ENCODE measurements at regions not wholly inside any gene's neighbourhood (a gene's known extent, or its start where the extent isn't known, plus 50 kb on each side); places are given as distances from the start of the nearest gene placed in this dataset.
"Not testable (repeated sequence)": the region's sequence is repeated elsewhere in the genome, so short reads cannot be mapped to it uniquely, and the experiment has no call there.

- not testable (repeated sequence) for H3K27me3 ChIP-seq (ENCODE audit: control insufficient read depth in 3 of 3, insufficient read depth in 3 of 3, low read length in 2 of 3); H3K9ac ChIP-seq (ENCODE audit: insufficient read depth in 1 of 2, low read length in 2 of 2); H3K4me3 ChIP-seq; ATAC-seq (ENCODE audit: insufficient read depth, low FRiP score); DNase-seq; H3K27ac ChIP-seq (ENCODE audit: low read depth in 1 of 2, low read length in 1 of 2); H3K9me3 ChIP-seq (ENCODE audit: control insufficient read depth in 4 of 4, insufficient read depth in 3 of 4, low read length in 3 of 4); H3K36me3 ChIP-seq (ENCODE audit: control insufficient read depth in 4 of 4, insufficient read depth in 4 of 4, low read length in 4 of 4); H3K4me1 ChIP-seq (ENCODE audit: control insufficient read depth in 5 of 5, insufficient read depth in 5 of 5, low read length in 5 of 5)
- no CpG with 5 or more reads among the region's 33 CpGs for WGBS, 2 donors
Measured at GRCh38 chr21:5013455-5014304, 5507.7 kb upstream of the TPTE start.

- not testable (repeated sequence) for DNase-seq; H3K9ac ChIP-seq (ENCODE audit: insufficient read depth in 1 of 2, low read length in 2 of 2); ATAC-seq (ENCODE audit: insufficient read depth, low FRiP score)
Measured at GRCh38 chr21:5015187-5015586, 5506.2 kb upstream of the TPTE start.

GRCh38 chr21:5019120-5019519, 5502.3 kb upstream of the TPTE start:
- DNase-seq; H3K4me1 ChIP-seq (ENCODE audit: control insufficient read depth in 5 of 5, insufficient read depth in 5 of 5, low read length in 5 of 5); H3K9ac ChIP-seq (ENCODE audit: insufficient read depth in 1 of 2, low read length in 2 of 2); ATAC-seq (ENCODE audit: insufficient read depth, low FRiP score); H3K36me3 ChIP-seq (ENCODE audit: control insufficient read depth in 4 of 4, insufficient read depth in 4 of 4, low read length in 4 of 4); H3K27ac ChIP-seq (ENCODE audit: low read depth in 1 of 2, low read length in 1 of 2); H3K4me3 ChIP-seq; H3K27me3 ChIP-seq (ENCODE audit: control insufficient read depth in 3 of 3, insufficient read depth in 3 of 3, low read length in 2 of 3); H3K9me3 ChIP-seq (ENCODE audit: control insufficient read depth in 4 of 4, insufficient read depth in 3 of 4, low read length in 3 of 4): not testable (repeated sequence)
- no CpG with 5 or more reads among the region's 15 CpGs for WGBS, 2 donors

More at GRCh38 chr21:5015187-5015586, 5506.2 kb upstream of the TPTE start:
- WGBS, 2 donors = no CpG with 5 or more reads among the region's 17 CpGs
- H3K4me1 ChIP-seq (ENCODE audit: control insufficient read depth in 5 of 5, insufficient read depth in 5 of 5, low read length in 5 of 5); H3K27ac ChIP-seq (ENCODE audit: low read depth in 1 of 2, low read length in 1 of 2); H3K9me3 ChIP-seq (ENCODE audit: control insufficient read depth in 4 of 4, insufficient read depth in 3 of 4, low read length in 3 of 4); H3K4me3 ChIP-seq; H3K27me3 ChIP-seq (ENCODE audit: control insufficient read depth in 3 of 3, insufficient read depth in 3 of 3, low read length in 2 of 3); H3K36me3 ChIP-seq (ENCODE audit: control insufficient read depth in 4 of 4, insufficient read depth in 4 of 4, low read length in 4 of 4): not testable (repeated sequence)

- ATAC-seq (ENCODE audit: insufficient read depth, low FRiP score); H3K27ac ChIP-seq (ENCODE audit: low read depth in 1 of 2, low read length in 1 of 2); H3K4me3 ChIP-seq; H3K36me3 ChIP-seq (ENCODE audit: control insufficient read depth in 4 of 4, insufficient read depth in 4 of 4, low read length in 4 of 4); H3K9me3 ChIP-seq (ENCODE audit: control insufficient read depth in 4 of 4, insufficient read depth in 3 of 4, low read length in 3 of 4); H3K4me1 ChIP-seq (ENCODE audit: control insufficient read depth in 5 of 5, insufficient read depth in 5 of 5, low read length in 5 of 5); H3K27me3 ChIP-seq (ENCODE audit: control insufficient read depth in 3 of 3, insufficient read depth in 3 of 3, low read length in 2 of 3); DNase-seq; H3K9ac ChIP-seq (ENCODE audit: insufficient read depth in 1 of 2, low read length in 2 of 2): not testable (repeated sequence)
- no CpG with 5 or more reads among the region's 27 CpGs for WGBS, 2 donors
Measured at GRCh38 chr21:5021815-5022214, 5499.6 kb upstream of the TPTE start.

- not testable (repeated sequence) for H3K9me3 ChIP-seq (ENCODE audit: control insufficient read depth in 4 of 4, insufficient read depth in 3 of 4, low read length in 3 of 4); H3K9ac ChIP-seq (ENCODE audit: insufficient read depth in 1 of 2, low read length in 2 of 2); H3K4me3 ChIP-seq; H3K27me3 ChIP-seq (ENCODE audit: control insufficient read depth in 3 of 3, insufficient read depth in 3 of 3, low read length in 2 of 3); H3K4me1 ChIP-seq (ENCODE audit: control insufficient read depth in 5 of 5, insufficient read depth in 5 of 5, low read length in 5 of 5); H3K27ac ChIP-seq (ENCODE audit: low read depth in 1 of 2, low read length in 1 of 2); H3K36me3 ChIP-seq (ENCODE audit: control insufficient read depth in 4 of 4, insufficient read depth in 4 of 4, low read length in 4 of 4); DNase-seq
- no CpG with 5 or more reads among the region's 52 CpGs for WGBS, 2 donors
- ATAC-seq (ENCODE audit: insufficient read depth, low FRiP score) = peak; percentile 83
Measured at GRCh38 chr21:5022254-5022653, 5499.1 kb upstream of the TPTE start.

- not testable (repeated sequence) for H3K27me3 ChIP-seq (ENCODE audit: control insufficient read depth in 3 of 3, insufficient read depth in 3 of 3, low read length in 2 of 3); H3K9ac ChIP-seq (ENCODE audit: insufficient read depth in 1 of 2, low read length in 2 of 2); H3K4me1 ChIP-seq (ENCODE audit: control insufficient read depth in 5 of 5, insufficient read depth in 5 of 5, low read length in 5 of 5); DNase-seq; H3K4me3 ChIP-seq; H3K27ac ChIP-seq (ENCODE audit: low read depth in 1 of 2, low read length in 1 of 2); H3K36me3 ChIP-seq (ENCODE audit: control insufficient read depth in 4 of 4, insufficient read depth in 4 of 4, low read length in 4 of 4); H3K9me3 ChIP-seq (ENCODE audit: control insufficient read depth in 4 of 4, insufficient read depth in 3 of 4, low read length in 3 of 4)
- no CpG with 5 or more reads among the region's 45 CpGs for WGBS, 2 donors
- peak; percentile 61 for ATAC-seq (ENCODE audit: insufficient read depth, low FRiP score)
Measured at GRCh38 chr21:5022748-5023147, 5498.6 kb upstream of the TPTE start.

- not testable (repeated sequence) for H3K27me3 ChIP-seq (ENCODE audit: control insufficient read depth in 3 of 3, insufficient read depth in 3 of 3, low read length in 2 of 3); H3K9ac ChIP-seq (ENCODE audit: insufficient read depth in 1 of 2, low read length in 2 of 2); ATAC-seq (ENCODE audit: insufficient read depth, low FRiP score); H3K9me3 ChIP-seq (ENCODE audit: control insufficient read depth in 4 of 4, insufficient read depth in 3 of 4, low read length in 3 of 4); H3K4me3 ChIP-seq; DNase-seq; H3K36me3 ChIP-seq (ENCODE audit: control insufficient read depth in 4 of 4, insufficient read depth in 4 of 4, low read length in 4 of 4); H3K27ac ChIP-seq (ENCODE audit: low read depth in 1 of 2, low read length in 1 of 2); H3K4me1 ChIP-seq (ENCODE audit: control insufficient read depth in 5 of 5, insufficient read depth in 5 of 5, low read length in 5 of 5)
- WGBS, 2 donors = no CpG with 5 or more reads among the region's 14 CpGs
Measured at GRCh38 chr21:5035147-5035546, 5486.2 kb upstream of the TPTE start.

GRCh38 chr21:5035587-5035986, 5485.8 kb upstream of the TPTE start:
- not testable (repeated sequence) for H3K9ac ChIP-seq (ENCODE audit: insufficient read depth in 1 of 2, low read length in 2 of 2); H3K4me1 ChIP-seq (ENCODE audit: control insufficient read depth in 5 of 5, insufficient read depth in 5 of 5, low read length in 5 of 5); ATAC-seq (ENCODE audit: insufficient read depth, low FRiP score); H3K9me3 ChIP-seq (ENCODE audit: control insufficient read depth in 4 of 4, insufficient read depth in 3 of 4, low read length in 3 of 4); H3K27me3 ChIP-seq (ENCODE audit: control insufficient read depth in 3 of 3, insufficient read depth in 3 of 3, low read length in 2 of 3); H3K27ac ChIP-seq (ENCODE audit: low read depth in 1 of 2, low read length in 1 of 2); DNase-seq; H3K36me3 ChIP-seq (ENCODE audit: control insufficient read depth in 4 of 4, insufficient read depth in 4 of 4, low read length in 4 of 4); H3K4me3 ChIP-seq
- WGBS, 2 donors = 97 to 100% methylated on average over 1 to 5 of the region's 9 CpGs

Data from lung (tissue), 9 donors.